Keratinocyte (primary cell): ENCODE measurements at regions not wholly inside any gene's neighbourhood (a gene's known extent, or its start where the extent isn't known, plus 50 kb on each side); places are given as distances from the start of the nearest gene placed in this dataset.

ENCODE experiments used
- CTCF ChIP-seq, 3 experiments: IDR thresholded peaks in 1 of 3; conservative IDR thresholded peaks in 1 of 3; optimal IDR thresholded peaks in 1 of 3; 2 replicates in 2 of 3; 3 replicates in 1 of 3; pipeline versions ENCODE3 to v1.5.1; 2011; ENCODE audit warnings: low read length in 3 of 3, mild to moderate bottlenecking in 3 of 3, moderate library complexity in 2 of 3, control low read depth in 1 of 3, inconsistent platforms in 1 of 3; ENCODE audit not compliant: insufficient read depth in 2 of 3; ENCODE audit errors: extremely low read depth in 1 of 3
- EZH2 ChIP-seq: IDR thresholded peaks from one replicate; pipeline ENCODE4 v1.6.1; 2012; ENCODE audit warnings: inconsistent platforms, mild to moderate bottlenecking, low read length, moderate library complexity

- TF ChIP-seq CTCF (optimal IDR thresholded peaks at IDR 0.05 in 1 of 3, IDR thresholded peaks at IDR 0.05 in 1 of 3, conservative IDR thresholded peaks at IDR 0.05 in 1 of 3; ENCODE audit: extremely low read depth in 1 of 3, insufficient read depth in 2 of 3, low read length in 3 of 3): no peak
- no peak for TF ChIP-seq EZH2
Measured at GRCh38 chr6:126206504-126207246, 133.2 kb upstream of the CENPW start.
